Muscle layer of colon (tissue), 2 donors: ENCODE measurements at regions not wholly inside any gene's neighbourhood (a gene's known extent, or its start where the extent isn't known, plus 50 kb on each side); places are given as distances from the start of the nearest gene placed in this dataset.
"Not testable (repeated sequence)": the region's sequence is repeated elsewhere in the genome, so short reads cannot be mapped to it uniquely, and the experiment has no call there.

Experiments
- H3K27ac ChIP-seq: one replicate; pipeline ENCODE4 v1.7.0; 2013; ENCODE audit warnings: low read depth, mild to moderate bottlenecking, low read length, moderate library complexity
- H3K27me3 ChIP-seq, 2 donors: one replicate each; pipeline ENCODE4 v1.7.0; 2013; ENCODE audit warnings: low read length in 2 of 2, mild to moderate bottlenecking in 2 of 2; ENCODE audit not compliant: insufficient read depth in 2 of 2, control insufficient read depth in 1 of 2
- H3K36me3 ChIP-seq: one replicate; pipeline ENCODE4 v1.7.0; 2013; ENCODE audit warnings: mild to moderate bottlenecking, low read length; ENCODE audit not compliant: insufficient read depth
- H3K4me1 ChIP-seq: one replicate; pipeline ENCODE4 v1.7.0; 2013; ENCODE audit warnings: mild to moderate bottlenecking, low read length; ENCODE audit not compliant: insufficient read depth
- H3K4me3 ChIP-seq, 2 donors: one replicate each; pipeline ENCODE4 v1.7.0; 2013; ENCODE audit warnings: low read length in 2 of 2, low read depth in 1 of 2, mild to moderate bottlenecking in 1 of 2, moderate library complexity in 1 of 2
- H3K9ac ChIP-seq: one replicate; pipeline ENCODE4 v1.7.0; 2013; ENCODE audit warnings: low read length
- H3K9me3 ChIP-seq: one replicate; pipeline ENCODE4 v1.7.0; 2013; ENCODE audit warnings: mild to moderate bottlenecking, low read length
- donor health status: abdominal sarcoma.
- donor health status: Adenocarcinoma of cecum.

GRCh38 chr17:45640141-45640850 lies 143.8 kb upstream of the CRHR1 start:
- H3K27ac ChIP-seq: no peak overlapping the region
- H3K27me3 ChIP-seq: no peaks in the 10 kb centered on the region
- no peaks in the 10 kb centered on the region for H3K4me1 ChIP-seq
- H3K36me3 ChIP-seq: peaks cover 18% of the 10 kb centered on the region
- no peaks in the 10 kb centered on the region for H3K9me3 ChIP-seq
- H3K4me3 ChIP-seq: no peak overlapping the region
- no peak overlapping the region for H3K9ac ChIP-seq

- Histone ChIP-seq H3K4me1 (no peaks in the 10 kb centered on the region), H3K9me3 (no peaks in the 10 kb centered on the region), H3K4me3 (no peak overlapping the region), H3K36me3 (peaks cover 18% of the 10 kb centered on the region), H3K9ac (no peak overlapping the region), H3K27me3 (no peaks in the 10 kb centered on the region), H3K27ac (no peak overlapping the region)
Measured at GRCh38 chr17:45641541-45641940, 142.6 kb upstream of the CRHR1 start.

GRCh38 chr17:45643591-45643990 lies 140.5 kb upstream of the CRHR1 start:
- Histone ChIP-seq H3K4me3 (no peak overlapping the region), H3K9me3 (no peaks in the 10 kb centered on the region), H3K4me1 (no peaks in the 10 kb centered on the region), H3K9ac (no peak overlapping the region), H3K27me3 (no peaks in the 10 kb centered on the region), H3K27ac (no peak overlapping the region), H3K36me3 (peaks cover 8% of the 10 kb centered on the region)

GRCh38 chr17:45644637-45645036 lies 139.5 kb upstream of the CRHR1 start:
- not testable (repeated sequence) for H3K4me1 ChIP-seq, H3K4me3 ChIP-seq, H3K27ac ChIP-seq, H3K36me3 ChIP-seq, H3K9me3 ChIP-seq, H3K9ac ChIP-seq, H3K27me3 ChIP-seq

GRCh38 chr17:45645330-45645729 lies 138.8 kb upstream of the CRHR1 start:
- H3K9ac ChIP-seq: no peak overlapping the region
- H3K36me3 ChIP-seq: no peaks in the 10 kb centered on the region
- H3K27me3 ChIP-seq: no peaks in the 10 kb centered on the region

GRCh38 chr17:45646288-45646988 lies 137.7 kb upstream of the CRHR1 start:
- no peak overlapping the region for H3K4me3 ChIP-seq
- H3K4me1 ChIP-seq: no peaks in the 10 kb centered on the region
- H3K27me3 ChIP-seq: no peaks in the 10 kb centered on the region
- no peak overlapping the region for H3K27ac ChIP-seq
- no peak overlapping the region for H3K9ac ChIP-seq
- H3K36me3 ChIP-seq: no peaks in the 10 kb centered on the region
- H3K9me3 ChIP-seq: no peaks in the 10 kb centered on the region

More at GRCh38 chr17:45645330-45645729, 138.8 kb upstream of the CRHR1 start:
- H3K27ac ChIP-seq: no peak overlapping the region
- no peaks in the 10 kb centered on the region for H3K4me1 ChIP-seq
- no peak overlapping the region for H3K4me3 ChIP-seq
- no peaks in the 10 kb centered on the region for H3K9me3 ChIP-seq

GRCh38 chr17:45648642-45649041 lies 135.5 kb upstream of the CRHR1 start:
- no peaks in the 10 kb centered on the region for H3K9me3 ChIP-seq
- no peaks in the 10 kb centered on the region for H3K27me3 ChIP-seq

GRCh38 chr17:45649796-45650195 lies 134.3 kb upstream of the CRHR1 start:
- Histone ChIP-seq H3K36me3 (no peaks in the 10 kb centered on the region), H3K9ac (no peak overlapping the region), H3K27me3 (no peaks in the 10 kb centered on the region), H3K4me1 (no peaks in the 10 kb centered on the region), H3K27ac (no peak overlapping the region), H3K4me3 (no peak overlapping the region), H3K9me3 (no peaks in the 10 kb centered on the region)

More at GRCh38 chr17:45648642-45649041, 135.5 kb upstream of the CRHR1 start:
- Histone ChIP-seq H3K9ac (no peak overlapping the region), H3K36me3 (no peaks in the 10 kb centered on the region), H3K4me1 (no peaks in the 10 kb centered on the region), H3K4me3 (no peak overlapping the region), H3K27ac (no peak overlapping the region)

GRCh38 chr17:45650561-45650960 lies 133.6 kb upstream of the CRHR1 start:
- no peaks in the 10 kb centered on the region for H3K9me3 ChIP-seq
- H3K27me3 ChIP-seq: no peaks in the 10 kb centered on the region
- H3K4me3 ChIP-seq: no peak overlapping the region
- no peaks in the 10 kb centered on the region for H3K4me1 ChIP-seq
- no peak overlapping the region for H3K27ac ChIP-seq
- H3K9ac ChIP-seq: no peak overlapping the region
- no peaks in the 10 kb centered on the region for H3K36me3 ChIP-seq

GRCh38 chr17:45651145-45651709 lies 132.9 kb upstream of the CRHR1 start:
- Histone ChIP-seq H3K27ac (no peak overlapping the region), H3K4me3 (no peak overlapping the region), H3K9me3 (no peaks in the 10 kb centered on the region), H3K9ac (no peak overlapping the region), H3K4me1 (no peaks in the 10 kb centered on the region), H3K36me3 (no peaks in the 10 kb centered on the region), H3K27me3 (no peaks in the 10 kb centered on the region)

- no peaks in the 10 kb centered on the region for H3K9me3 ChIP-seq
- H3K36me3 ChIP-seq: no peaks in the 10 kb centered on the region
- H3K27ac ChIP-seq: no peak overlapping the region
- H3K27me3 ChIP-seq: no peaks in the 10 kb centered on the region
- no peaks in the 10 kb centered on the region for H3K4me1 ChIP-seq
- H3K9ac ChIP-seq: no peak overlapping the region
- no peak overlapping the region for H3K4me3 ChIP-seq
Measured at GRCh38 chr17:45653616-45654015, 130.5 kb upstream of the CRHR1 start.
